ENCODE measurements at regions not wholly inside any gene's neighbourhood (a gene's known extent, or its start where the extent isn't known, plus 50 kb on each side); places are given as distances from the start of the nearest gene placed in this dataset.
A peak's percentile ranks its signal among the peaks of the same experiment; 100 is the strongest.

DNA sequence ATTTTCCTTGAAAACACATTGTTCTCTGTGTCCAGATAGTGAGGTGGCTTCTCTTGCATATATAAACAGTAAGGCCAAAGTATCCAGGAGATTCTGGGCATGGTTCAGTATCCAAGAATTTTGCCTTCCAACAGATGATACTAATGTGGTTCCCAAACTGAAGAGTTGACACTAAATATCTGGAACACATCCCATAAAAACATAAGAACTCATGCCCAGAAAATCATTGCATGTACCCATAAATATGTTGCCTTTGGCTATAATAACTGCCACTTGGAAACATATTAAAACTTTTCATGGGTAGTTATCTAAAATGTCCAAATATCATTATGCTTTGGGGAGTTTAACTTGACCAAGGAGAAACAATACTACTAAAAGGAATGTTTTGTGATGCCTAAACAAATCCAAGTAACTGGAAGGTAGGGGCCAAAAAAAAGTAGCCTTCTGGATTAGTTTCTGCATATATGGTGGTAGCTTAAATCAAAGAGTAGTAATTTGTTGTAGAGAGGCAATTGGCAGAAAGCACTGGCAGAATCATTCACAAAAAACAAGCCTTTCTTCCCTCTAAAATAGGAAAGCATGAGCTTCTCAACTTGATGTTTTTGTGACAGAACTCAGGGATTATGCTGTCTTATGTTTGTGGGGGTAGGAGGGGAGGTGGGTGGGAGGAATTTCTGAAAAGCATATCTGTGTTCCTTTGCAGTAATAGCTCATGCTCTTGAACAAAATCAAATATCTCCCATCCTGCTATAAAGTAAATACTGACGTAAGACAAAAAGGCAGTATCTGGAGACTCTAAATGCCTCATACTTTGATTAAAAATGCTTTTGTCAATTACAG, 753.9 kb downstream of the TUSC7 start:
- TF ChIP-seq, protein P1, sequence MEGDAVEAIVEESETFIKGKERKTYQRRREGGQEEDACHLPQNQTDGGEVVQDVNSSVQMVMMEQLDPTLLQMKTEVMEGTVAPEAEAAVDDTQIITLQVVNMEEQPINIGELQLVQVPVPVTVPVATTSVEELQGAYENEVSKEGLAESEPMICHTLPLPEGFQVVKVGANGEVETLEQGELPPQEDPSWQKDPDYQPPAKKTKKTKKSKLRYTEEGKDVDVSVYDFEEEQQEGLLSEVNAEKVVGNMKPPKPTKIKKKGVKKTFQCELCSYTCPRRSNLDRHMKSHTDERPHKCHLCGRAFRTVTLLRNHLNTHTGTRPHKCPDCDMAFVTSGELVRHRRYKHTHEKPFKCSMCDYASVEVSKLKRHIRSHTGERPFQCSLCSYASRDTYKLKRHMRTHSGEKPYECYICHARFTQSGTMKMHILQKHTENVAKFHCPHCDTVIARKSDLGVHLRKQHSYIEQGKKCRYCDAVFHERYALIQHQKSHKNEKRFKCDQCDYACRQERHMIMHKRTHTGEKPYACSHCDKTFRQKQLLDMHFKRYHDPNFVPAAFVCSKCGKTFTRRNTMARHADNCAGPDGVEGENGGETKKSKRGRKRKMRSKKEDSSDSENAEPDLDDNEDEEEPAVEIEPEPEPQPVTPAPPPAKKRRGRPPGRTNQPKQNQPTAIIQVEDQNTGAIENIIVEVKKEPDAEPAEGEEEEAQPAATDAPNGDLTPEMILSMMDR (IDR thresholded peaks at IDR 0.05), result no peak

DNA sequence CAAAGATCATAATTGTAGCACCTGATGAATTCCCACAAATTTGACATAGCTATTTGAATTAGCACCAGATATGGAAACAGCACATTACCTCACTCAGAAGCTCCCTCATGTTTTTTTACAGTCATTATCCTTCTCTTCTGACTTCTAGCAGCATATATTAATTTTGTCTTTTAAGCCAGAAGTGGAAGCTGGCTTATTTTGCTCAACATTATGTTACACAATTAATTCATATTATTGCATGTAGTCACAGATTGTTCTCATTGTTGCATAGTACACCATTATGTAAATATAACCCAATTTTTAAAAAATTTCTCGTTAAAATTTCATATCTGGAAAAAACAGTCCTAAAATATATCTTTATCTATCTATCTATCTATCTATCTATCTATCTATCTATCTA, 762.3 kb downstream of the TUSC7 start:
- TF ChIP-seq, protein P1 (IDR thresholded peaks at IDR 0.05), result no peak

DNA sequence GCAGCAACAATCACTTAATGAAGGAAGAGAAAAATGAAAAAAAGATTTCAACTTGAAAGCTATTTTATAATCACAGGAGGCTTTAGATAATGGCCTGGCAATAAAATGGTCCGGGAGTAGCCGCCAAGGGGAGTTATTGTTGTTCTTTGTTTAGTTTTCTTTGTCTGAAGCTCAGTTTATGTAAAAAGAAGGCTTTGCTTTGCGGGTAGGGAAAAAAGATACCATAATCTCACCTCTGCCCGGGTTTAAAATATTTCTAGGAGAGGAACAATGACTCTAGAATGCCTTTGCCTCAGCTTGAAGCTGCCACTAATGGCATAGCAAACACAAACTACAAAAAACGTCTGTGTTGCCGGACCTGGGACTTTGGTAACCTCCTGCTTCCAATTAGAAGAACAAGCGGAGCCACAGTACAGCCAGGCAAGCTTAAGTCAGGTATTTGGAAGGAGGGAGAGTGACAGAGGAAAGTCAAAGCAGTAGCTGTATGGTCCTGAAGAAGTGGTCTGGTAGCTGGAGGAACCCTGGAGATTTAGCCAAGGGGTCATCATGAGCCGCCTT, 764.5 kb downstream of the TUSC7 start:
- TF ChIP-seq, protein P1 (IDR thresholded peaks at IDR 0.05), result no peak

DNA sequence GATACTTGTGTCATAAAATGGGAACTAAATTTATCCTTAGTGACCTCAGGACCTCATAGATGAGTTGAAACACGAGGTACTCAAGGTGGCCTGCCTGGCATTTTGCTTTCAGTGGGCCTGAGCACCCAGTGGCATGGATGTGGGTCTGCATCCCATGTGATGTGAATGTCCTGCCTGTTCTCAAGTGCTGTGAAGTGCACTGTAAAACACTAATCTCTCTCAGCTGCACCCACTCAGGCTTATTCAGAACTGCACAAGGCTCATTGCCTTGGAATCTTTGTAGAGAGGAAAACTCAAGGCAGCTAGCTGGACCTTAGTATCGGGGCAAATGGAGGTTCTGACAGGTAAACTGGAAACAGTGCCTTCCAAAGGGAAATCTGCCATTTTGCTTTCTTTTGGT, 767.0 kb downstream of the TUSC7 start:
- TF ChIP-seq, protein P1 (IDR thresholded peaks at IDR 0.05), result no peak

DNA sequence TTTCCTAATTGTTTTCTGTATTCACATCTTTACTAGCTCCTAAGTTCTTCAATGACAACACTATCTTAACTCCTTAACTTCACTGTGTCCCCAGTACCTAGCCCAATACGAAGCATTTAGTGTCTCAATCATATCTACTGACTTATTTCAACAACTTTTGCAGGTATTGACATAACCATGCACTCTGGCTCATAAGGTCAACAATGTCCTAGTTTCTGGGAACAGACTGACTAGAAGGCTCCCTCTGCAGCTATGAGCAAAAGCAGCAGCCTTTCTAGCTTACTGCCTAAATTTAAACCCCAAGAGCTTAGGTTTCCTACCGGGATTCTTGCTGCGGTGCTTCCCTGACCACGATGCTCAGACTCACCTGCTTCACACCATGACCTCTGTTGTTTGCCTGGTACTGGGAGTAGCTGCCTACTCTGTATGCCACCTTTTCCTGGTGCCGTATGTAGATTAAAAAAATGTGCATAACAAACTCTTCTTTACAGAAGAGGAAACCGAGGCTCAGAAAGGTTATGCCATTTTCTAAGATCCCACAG, 767.7 kb downstream of the TUSC7 start:
- TF ChIP-seq, protein P1 (IDR thresholded peaks at IDR 0.05), result peak; percentile 12; the same call in 1 of the 2 replicates

DNA sequence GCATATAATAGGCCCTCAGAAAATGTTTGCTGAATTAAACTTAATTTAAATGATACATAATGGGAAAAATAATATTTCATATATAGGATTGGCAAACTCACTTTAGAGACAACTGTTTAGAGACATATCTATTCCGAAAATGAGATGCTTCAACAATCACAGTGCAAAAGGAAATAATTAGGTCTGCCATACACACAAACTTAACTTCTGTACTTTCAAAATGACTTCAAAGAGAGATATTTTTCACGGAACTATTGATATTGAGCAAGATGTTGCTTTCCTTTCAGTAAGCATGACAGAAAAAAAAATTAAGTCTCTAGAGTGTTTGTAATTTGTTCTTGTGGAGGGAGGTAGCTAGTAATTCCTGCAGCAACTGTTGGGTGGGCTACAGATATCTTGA, 769.5 kb downstream of the TUSC7 start:
- TF ChIP-seq, protein P1 (IDR thresholded peaks at IDR 0.05), result no peak

DNA sequence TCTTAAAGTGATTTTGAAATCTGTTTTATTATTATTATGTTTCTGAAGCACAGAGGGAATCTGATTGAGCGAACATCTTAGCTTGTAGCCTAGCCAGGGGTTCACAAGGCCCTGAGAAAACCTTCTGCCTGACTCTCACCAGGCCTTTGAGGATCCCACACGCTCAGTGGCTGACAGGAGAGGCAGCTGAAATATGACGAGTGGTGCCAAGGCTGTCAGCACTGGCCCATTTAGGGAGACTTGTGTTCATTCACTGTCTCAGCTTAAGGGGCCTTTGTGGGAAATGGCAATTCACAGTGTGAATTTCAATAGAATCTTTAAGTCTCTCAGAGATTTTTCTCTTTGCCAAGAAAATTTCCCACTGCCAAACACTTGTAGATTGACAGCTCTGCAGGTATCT, 770.9 kb downstream of the TUSC7 start:
- TF ChIP-seq, protein P1 (IDR thresholded peaks at IDR 0.05), result no peak

Measured in LNCAP (cell line).